Spleen (tissue), 11 donors: ENCODE measurements at regions not wholly inside any gene's neighbourhood (a gene's known extent, or its start where the extent isn't known, plus 50 kb on each side); places are given as distances from the start of the nearest gene placed in this dataset.

Experiments used
- DNase-seq: peaks from one replicate; pipeline ENCODE4 v3.0.0-alpha.2; 2020
- H3K27ac ChIP-seq, 8 donors: fragments of 200-600 bp; sonication (generic) in 7 of 8; 1 replicate in 4 of 8; 2 replicates in 4 of 8; pipeline versions ENCODE4 v1.5.0 to v1.8.0; 2016 to 2021; ENCODE audit warnings: inconsistent platforms in 4 of 8, mild to moderate bottlenecking in 4 of 8, moderate library complexity in 1 of 8
- H3K27me3 ChIP-seq, 7 donors: fragments of 200-600 bp; sonication (generic) in 6 of 7; replicated peaks in 1 of 7; 1 replicate in 4 of 7; 2 replicates in 3 of 7; pipeline versions ENCODE4 v1.5.0 to v1.8.0; 2016 to 2021; ENCODE audit warnings: inconsistent platforms in 3 of 7, mild to moderate bottlenecking in 1 of 7
- H3K36me3 ChIP-seq, 6 donors: fragments of 200-600 bp; sonication (generic) in 5 of 6; 1 replicate in 4 of 6; 2 replicates in 2 of 6; pipeline versions ENCODE4 v1.5.0 to v1.8.0; 2016 to 2021; ENCODE audit warnings: inconsistent platforms in 2 of 6
- H3K4me1 ChIP-seq, 6 donors: fragments of 200-600 bp; sonication (generic) in 5 of 6; 1 replicate in 3 of 6; 2 replicates in 3 of 6; pipeline versions ENCODE4 v1.5.0 to v1.8.0; 2016 to 2021; ENCODE audit warnings: inconsistent platforms in 3 of 6
- H3K4me3 ChIP-seq, 8 donors: fragments of 200-600 bp; sonication (generic) in 7 of 8; 1 replicate in 4 of 8; 2 replicates in 4 of 8; pipeline versions ENCODE4 v1.5.0 to v1.8.0; 2016 to 2021; ENCODE audit warnings: inconsistent platforms in 4 of 8, mild to moderate bottlenecking in 4 of 8, moderate library complexity in 2 of 8
- H3K9me3 ChIP-seq, 8 donors: fragments of 200-600 bp; sonication (generic) in 7 of 8; 1 replicate in 4 of 8; 2 replicates in 4 of 8; pipeline versions ENCODE4 v1.5.0 to v1.8.0; 2016 to 2021; ENCODE audit warnings: inconsistent platforms in 4 of 8
- POLR2A ChIP-seq, 3 donors: fragments of 450-650 bp; IDR thresholded peaks; one replicate each; pipeline ENCODE4 v1.5.1; 2017; ENCODE audit warnings: antibody characterized with exemption in 3 of 3, mild to moderate bottlenecking in 1 of 3
- POLR2AphosphoS5 ChIP-seq, 3 donors: sonication (generic); formaldehyde crosslinking; IDR thresholded peaks; one replicate each; pipeline ENCODE4 v1.5.1; 2017; ENCODE audit warnings: antibody characterized with exemption in 3 of 3
- WGBS, 5 donors: extraction: QIAGEN DNeasy Blood & Tissue Kit in 3 of 5; methylation state at CpG; one replicate each; pipeline versions ENCODE4 v1.1.5 to v1.1.7; 2013 to 2018; 5-methylcytosine and 5-hydroxymethylcytosine counted together
- intact Hi-C: fragments of 100-400 bp; cut with DNase I; formaldehyde crosslinking; loops from one replicate; pipeline ENCODE4 v1.15.0; 2023; ENCODE audit warnings: low total_unique reads
- TF ChIP-seq, protein P1 (sequence below), 11 experiments: fragments of 200-600 bp in 7 of 11; fragments of 450-650 bp in 4 of 11; sonication (generic) in 4 of 11; IDR thresholded peaks in 8 of 11; conservative IDR thresholded peaks in 3 of 11; 1 replicate in 7 of 11; 2 replicates in 4 of 11; pipeline versions ENCODE4 v1.4.0 to v1.8.0; 2016 to 2021; ENCODE audit warnings: antibody characterized with exemption in 11 of 11, inconsistent platforms in 4 of 11, mild to moderate bottlenecking in 1 of 11
- donor health status: healthy with polysubstance abuse.
- donor health status: DM: no; HTN: no; CAD: no; lungs with moderate emphysema.
- donor health status: DM: no; HTN: no; CAD: no.
- donor health status: Bipolar disorder and iron deficiency.
- donor health status: healthy.
- donor health status: DM: no; HTN: no; CAD: no.
- donor health status: DM: yes; HTN: yes; CAD: no.

DNA sequence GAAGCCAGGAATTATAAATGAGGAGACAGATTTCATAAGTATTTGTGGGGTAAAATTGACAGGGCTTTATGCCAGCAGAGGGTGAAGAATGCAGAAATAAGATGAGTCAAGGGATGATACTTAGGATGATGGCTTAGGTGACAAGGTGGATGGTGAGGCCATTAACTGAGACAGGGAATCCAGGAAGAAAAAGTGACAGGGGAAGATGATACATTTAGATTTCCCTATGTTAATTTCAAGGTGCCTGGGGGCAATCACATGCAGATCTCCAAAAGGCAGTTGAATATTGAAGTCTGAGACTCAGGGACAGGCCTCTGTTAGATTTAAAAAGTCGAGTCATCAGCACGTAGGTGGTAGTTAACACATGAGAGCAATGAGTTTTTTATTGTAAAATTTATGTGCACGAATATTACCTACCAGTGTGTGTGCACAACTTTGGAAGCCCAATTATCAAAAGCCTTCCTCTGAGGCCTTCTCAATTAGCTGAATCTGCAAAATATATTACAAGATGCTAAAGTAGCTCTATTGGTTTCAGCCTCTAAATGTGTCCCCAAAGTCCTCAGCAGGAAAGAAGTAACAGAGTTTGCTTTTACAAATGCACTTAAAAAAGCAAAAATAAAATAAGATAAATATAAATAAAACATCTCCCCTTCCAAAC, 67.9 kb upstream of the CHL1 start:
- Histone ChIP-seq H3K36me3 (no peaks in the 10 kb centered on the region), H3K9me3 (no peaks in the 10 kb centered on the region), H3K4me3 (no peak overlapping the region), H3K27me3 (no peaks in the 10 kb centered on the region), H3K4me1 (no peaks in the 10 kb centered on the region), H3K27ac (no peak overlapping the region)
- no peak for DNase-seq
- intact Hi-C loops = no loop called here
- WGBS, 5 donors = 52 to 81% (median 71%) methylated on average over 3 of the region's 3 CpGs
- TF ChIP-seq POLR2AphosphoS5 (IDR thresholded peaks at IDR 0.05) (no peak), POLR2A (IDR thresholded peaks at IDR 0.05) (no peak)
- TF ChIP-seq, protein P1, sequence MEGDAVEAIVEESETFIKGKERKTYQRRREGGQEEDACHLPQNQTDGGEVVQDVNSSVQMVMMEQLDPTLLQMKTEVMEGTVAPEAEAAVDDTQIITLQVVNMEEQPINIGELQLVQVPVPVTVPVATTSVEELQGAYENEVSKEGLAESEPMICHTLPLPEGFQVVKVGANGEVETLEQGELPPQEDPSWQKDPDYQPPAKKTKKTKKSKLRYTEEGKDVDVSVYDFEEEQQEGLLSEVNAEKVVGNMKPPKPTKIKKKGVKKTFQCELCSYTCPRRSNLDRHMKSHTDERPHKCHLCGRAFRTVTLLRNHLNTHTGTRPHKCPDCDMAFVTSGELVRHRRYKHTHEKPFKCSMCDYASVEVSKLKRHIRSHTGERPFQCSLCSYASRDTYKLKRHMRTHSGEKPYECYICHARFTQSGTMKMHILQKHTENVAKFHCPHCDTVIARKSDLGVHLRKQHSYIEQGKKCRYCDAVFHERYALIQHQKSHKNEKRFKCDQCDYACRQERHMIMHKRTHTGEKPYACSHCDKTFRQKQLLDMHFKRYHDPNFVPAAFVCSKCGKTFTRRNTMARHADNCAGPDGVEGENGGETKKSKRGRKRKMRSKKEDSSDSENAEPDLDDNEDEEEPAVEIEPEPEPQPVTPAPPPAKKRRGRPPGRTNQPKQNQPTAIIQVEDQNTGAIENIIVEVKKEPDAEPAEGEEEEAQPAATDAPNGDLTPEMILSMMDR (IDR thresholded peaks at IDR 0.05 in 8 of 11, conservative IDR thresholded peaks at IDR 0.05 in 3 of 11) = no peak

DNA sequence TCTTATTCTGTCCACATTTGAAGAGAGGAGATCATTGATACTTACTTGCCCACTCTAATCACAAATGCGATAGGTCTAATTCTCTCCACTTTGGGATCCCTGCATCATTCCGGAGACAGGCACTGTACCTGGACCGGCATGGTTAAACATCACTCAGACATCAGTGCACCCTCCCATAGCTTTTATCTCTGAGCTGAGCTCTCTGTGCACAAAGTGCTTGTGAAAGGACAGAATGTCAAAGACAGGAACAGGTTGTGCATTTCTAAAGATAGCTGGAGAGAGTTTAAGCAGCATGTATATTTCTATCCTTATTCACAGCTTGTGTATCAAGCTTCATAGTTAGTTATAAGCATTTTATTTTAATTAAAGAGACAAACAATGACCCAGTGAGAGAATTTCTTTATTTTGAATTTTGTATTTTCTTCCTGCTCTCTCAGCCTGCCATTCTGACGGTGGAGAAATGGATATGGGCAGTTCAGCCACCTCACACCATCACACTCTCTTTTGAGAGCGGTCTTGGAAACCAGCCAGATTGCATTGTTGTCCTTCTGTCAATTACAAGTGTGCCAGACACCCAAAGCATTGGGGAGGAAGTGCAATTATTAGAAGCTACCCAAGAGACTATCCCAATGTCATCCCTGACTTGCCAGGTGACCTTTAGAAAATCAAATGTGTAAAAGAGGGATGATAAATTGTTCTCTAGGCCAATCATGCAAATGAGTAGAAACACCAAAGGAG, 65.2 kb upstream of the CHL1 start:
- Histone ChIP-seq H3K27me3 (no peaks in the 10 kb centered on the region), H3K27ac (no peak overlapping the region), H3K36me3 (no peaks in the 10 kb centered on the region), H3K4me3 (no peak overlapping the region), H3K9me3 (no peaks in the 10 kb centered on the region), H3K4me1 (no peaks in the 10 kb centered on the region)
- TF ChIP-seq POLR2A (IDR thresholded peaks at IDR 0.05) (no peak), POLR2AphosphoS5 (IDR thresholded peaks at IDR 0.05) (no peak)
- TF ChIP-seq, protein P1 (IDR thresholded peaks at IDR 0.05 in 8 of 11, conservative IDR thresholded peaks at IDR 0.05 in 3 of 11) = no peak
- no peak for DNase-seq
- intact Hi-C loops = no loop called here
- WGBS, 5 donors = 80 to 86% (median 84%) methylated on average over 5 of the region's 5 CpGs

DNA sequence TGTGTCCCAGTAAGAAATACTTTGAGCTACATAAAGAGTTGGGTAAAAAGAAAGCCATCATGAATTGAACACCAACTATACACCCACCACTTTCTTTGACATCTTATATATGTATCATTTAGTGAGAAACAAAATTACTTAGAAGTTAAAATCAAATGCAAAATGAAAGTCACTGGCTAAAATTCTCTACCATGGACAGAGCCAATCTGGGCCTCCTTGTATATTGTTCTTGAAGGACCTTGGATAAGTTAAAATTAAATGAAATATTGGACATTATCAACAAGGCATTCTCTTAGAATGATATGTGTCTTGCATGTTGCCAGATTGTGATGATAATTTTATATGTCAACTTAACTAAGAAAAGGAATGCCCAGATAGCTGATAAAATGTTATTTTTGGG, 64.2 kb upstream of the CHL1 start:
- H3K27ac ChIP-seq = no peak overlapping the region
- TF ChIP-seq, protein P1 (IDR thresholded peaks at IDR 0.05 in 8 of 11, conservative IDR thresholded peaks at IDR 0.05 in 3 of 11) = no peak
- no peak for TF ChIP-seq POLR2A (IDR thresholded peaks at IDR 0.05)
- no peak for TF ChIP-seq POLR2AphosphoS5 (IDR thresholded peaks at IDR 0.05)
- DNase-seq = no peak
- H3K4me3 ChIP-seq = no peak overlapping the region
- intact Hi-C loops = no loop called here
- no peaks in the 10 kb centered on the region for H3K36me3 ChIP-seq
- no peaks in the 10 kb centered on the region for H3K4me1 ChIP-seq
- no peaks in the 10 kb centered on the region for H3K27me3 ChIP-seq
- no peaks in the 10 kb centered on the region for H3K9me3 ChIP-seq

DNA sequence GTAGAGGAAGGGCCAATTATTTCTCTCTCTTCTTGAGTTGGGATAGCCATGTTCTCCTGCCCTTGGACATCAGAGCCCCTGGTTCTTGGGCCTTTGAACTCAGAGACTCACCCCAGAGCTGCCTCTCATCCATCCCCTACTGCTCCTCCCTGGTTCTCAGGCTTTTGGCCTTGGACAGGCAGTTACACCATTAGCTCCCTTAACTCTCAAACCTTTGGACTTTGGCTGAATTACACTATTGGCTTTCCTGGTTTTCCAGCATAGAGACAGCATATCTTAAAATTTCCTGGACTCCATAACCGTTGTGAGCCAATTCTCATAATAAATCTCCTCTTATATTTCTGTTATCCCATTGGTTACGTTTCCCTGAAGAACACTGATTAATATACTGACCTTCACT, 63.7 kb upstream of the CHL1 start:
- no peaks in the 10 kb centered on the region for H3K27me3 ChIP-seq
- TF ChIP-seq POLR2AphosphoS5 (IDR thresholded peaks at IDR 0.05) = no peak
- TF ChIP-seq POLR2A (IDR thresholded peaks at IDR 0.05) = no peak
- TF ChIP-seq, protein P1 (IDR thresholded peaks at IDR 0.05 in 8 of 11, conservative IDR thresholded peaks at IDR 0.05 in 3 of 11) = no peak
- WGBS, 5 donors = 57 to 74% (median 71%) methylated on average over 2 of the region's 2 CpGs
- H3K36me3 ChIP-seq = no peaks in the 10 kb centered on the region
- H3K4me1 ChIP-seq = no peaks in the 10 kb centered on the region
- no peak overlapping the region for H3K27ac ChIP-seq
- no peak overlapping the region for H3K4me3 ChIP-seq
- DNase-seq = no peak
- no peaks in the 10 kb centered on the region for H3K9me3 ChIP-seq
- intact Hi-C loops = no loop called here
